ENCODE measurements at regions not wholly inside any gene's neighbourhood (a gene's known extent, or its start where the extent isn't known, plus 50 kb on each side); places are given as distances from the start of the nearest gene placed in this dataset.

GRCh38 chr3:76502076-76502475 lies 537.8 kb upstream of the ROBO2 start:
- SMC1A ChIA-PET (ENCODE audit: uncharacterized antibody, unreplicated experiment): no interaction called here
- no peak overlapping the region for H3K9ac ChIP-seq (ENCODE audit: control insufficient read depth, insufficient read depth, low read length)

More at GRCh38 chr3:76502076-76502475, 537.8 kb upstream of the ROBO2 start:
- H4K20me1 ChIP-seq (ENCODE audit: control insufficient read depth, insufficient read depth): no peaks in the 10 kb centered on the region
- H3K4me3 ChIP-seq: no peak overlapping the region
- no peaks in the 10 kb centered on the region for H3K36me3 ChIP-seq (ENCODE audit: control insufficient read depth in 2 of 2, insufficient read depth in 2 of 2, low read length in 1 of 2)
- TF ChIP-seq E4F1 (IDR thresholded peaks at IDR 0.05; ENCODE audit: borderline replicate concordance, partially characterized antibody) (no peak), NFXL1 (IDR thresholded peaks at IDR 0.05; ENCODE audit: borderline replicate concordance) (no peak), ZNF687 (IDR thresholded peaks at IDR 0.05) (no peak), PAX8 (IDR thresholded peaks at IDR 0.05) (no peak), ZNF207 (IDR thresholded peaks at IDR 0.05; ENCODE audit: borderline replicate concordance) (no peak), SKIL (IDR thresholded peaks at IDR 0.05; ENCODE audit: low read depth, poor library complexity, severe bottlenecking) (no peak), EGR1 (IDR thresholded peaks at IDR 0.05; ENCODE audit: borderline replicate concordance in 1 of 2, low read depth in 2 of 2, low read length in 2 of 2) (no peak), EZH2 (IDR thresholded peaks at IDR 0.05; ENCODE audit: borderline replicate concordance, control insufficient read depth, low read depth, low read length) (no peak), ZBED1 (IDR thresholded peaks at IDR 0.05; ENCODE audit: borderline replicate concordance) (no peak)
- no peak overlapping the region for H3K4me2 ChIP-seq (ENCODE audit: control insufficient read depth, insufficient read depth)
- no peak overlapping the region for H3K27ac ChIP-seq (ENCODE audit: control insufficient read depth, insufficient read depth)
- no peaks in the 10 kb centered on the region for H3K4me1 ChIP-seq (ENCODE audit: control insufficient read depth, insufficient read depth, low read length)
- CTCF ChIA-PET: no interaction called here
- RAD21 ChIA-PET (ENCODE audit: unreplicated experiment): no interaction called here
- H3K9me3 ChIP-seq (replicated peaks; ENCODE audit: control insufficient read depth, insufficient read depth, low read length): no peaks in the 10 kb centered on the region
- no TSS peak for BruUV-seq (replicated peaks)
- in situ Hi-C loops (cut with MboI) (no loop called here), intact Hi-C loops (cut with micrococcal nuclease; ENCODE audit: unreplicated experiment) (no loop called here)
- no peak for FAIRE-seq
- no peaks in the 10 kb centered on the region for H3K79me2 ChIP-seq (ENCODE audit: control insufficient read depth, insufficient read depth, low read length)
- POLR2A ChIA-PET: no interaction called here
- H2AFZ ChIP-seq (ENCODE audit: control insufficient read depth, low read depth, low read length): no peak overlapping the region
- no peak for ATAC-seq
- DNase-seq (ENCODE audit: low read depth, low spot score): no peak
- H3K27me3 ChIP-seq (replicated peaks in 1 of 2; ENCODE audit: control insufficient read depth in 2 of 2, insufficient read depth in 2 of 2, low read length in 1 of 2): no peaks in the 10 kb centered on the region
